Mesendoderm (in vitro differentiated cells): ENCODE measurements at regions not wholly inside any gene's neighbourhood (a gene's known extent, or its start where the extent isn't known, plus 50 kb on each side); places are given as distances from the start of the nearest gene placed in this dataset.

Experiments used
- DNase-seq: peaks from one replicate; pipeline ENCODE4 v3.0.0; 2013
- H2AK5ac ChIP-seq: 2 replicates; pipeline ENCODE4 v1.6.1; 2013; ENCODE audit warnings: low read length, inconsistent platforms
- H2BK120ac ChIP-seq: 2 replicates; pipeline ENCODE4 v1.6.1; 2013; ENCODE audit warnings: low read depth, mild to moderate bottlenecking, low read length, moderate library complexity, mixed read lengths
- H2BK15ac ChIP-seq: replicated peaks from 2 replicates; pipeline ENCODE4 v1.6.1; 2013; ENCODE audit warnings: low read depth, mild to moderate bottlenecking, moderate library complexity
- H2BK5ac ChIP-seq: 2 replicates; pipeline ENCODE4 v1.6.1; 2013; ENCODE audit warnings: low read length, inconsistent platforms
- H3K18ac ChIP-seq: 2 replicates; pipeline ENCODE4 v1.6.1; 2013; ENCODE audit warnings: mild to moderate bottlenecking, low read length, mixed read lengths
- H3K23ac ChIP-seq: one replicate; pipeline ENCODE4 v1.6.1; 2013; ENCODE audit warnings: low read length
- H3K27ac ChIP-seq: 2 replicates; pipeline ENCODE4 v1.5.1; 2013; ENCODE audit warnings: low read depth, mild to moderate bottlenecking, inconsistent platforms, low read length, moderate library complexity
- H3K27me3 ChIP-seq: 2 replicates; pipeline ENCODE4 v1.6.1; 2013; ENCODE audit warnings: low read length, control low read depth, mild to moderate bottlenecking, inconsistent platforms; ENCODE audit not compliant: insufficient read depth, poor library complexity
- H3K36me3 ChIP-seq: 2 replicates; pipeline ENCODE4 v1.6.1; 2013; ENCODE audit warnings: low read length, inconsistent platforms; ENCODE audit not compliant: control insufficient read depth, insufficient read depth
- H3K4ac ChIP-seq: one replicate; pipeline ENCODE4 v1.6.1; 2013; ENCODE audit warnings: low read depth, mild to moderate bottlenecking, low read length, moderate library complexity
- H3K4me1 ChIP-seq: 2 replicates; pipeline ENCODE4 v1.6.1; 2013; ENCODE audit warnings: low read depth, low read length, inconsistent platforms; ENCODE audit not compliant: control insufficient read depth
- H3K4me2 ChIP-seq: 2 replicates; pipeline ENCODE4 v1.6.1; 2013; ENCODE audit warnings: low read length
- H3K4me3 ChIP-seq: 2 replicates; pipeline ENCODE4 v1.5.1; 2013; ENCODE audit warnings: mild to moderate bottlenecking, low read length
- H3K56ac ChIP-seq: one replicate; pipeline ENCODE4 v1.6.1; 2013; ENCODE audit warnings: low read length
- H3K79me1 ChIP-seq: 2 replicates; pipeline ENCODE4 v1.6.1; 2013; ENCODE audit warnings: low read length, inconsistent platforms
- H3K79me2 ChIP-seq: 2 replicates; pipeline ENCODE4 v1.6.1; 2013; ENCODE audit warnings: mild to moderate bottlenecking, low read length; ENCODE audit not compliant: control insufficient read depth, insufficient read depth
- H3K9ac ChIP-seq: 2 replicates; pipeline ENCODE4 v1.6.1; 2013; ENCODE audit warnings: low read length, inconsistent platforms
- H4K5ac ChIP-seq: one replicate; pipeline ENCODE4 v1.6.1; 2013; ENCODE audit warnings: low read length
- H4K8ac ChIP-seq: one replicate; pipeline ENCODE4 v1.6.1; 2013; ENCODE audit warnings: low read depth, mild to moderate bottlenecking, control low read depth, low read length, moderate library complexity
- WGBS: extraction: QIAGEN DNeasy Blood & Tissue Kit; methylation state at CpG from one replicate; pipeline ENCODE4 v1.1.7; 2013; ENCODE audit warnings: low lambda C conversion rate, missing lambda C conversion rate; ENCODE audit not compliant: insufficient coverage; ENCODE audit errors: extremely low coverage; 5-methylcytosine and 5-hydroxymethylcytosine counted together

DNA sequence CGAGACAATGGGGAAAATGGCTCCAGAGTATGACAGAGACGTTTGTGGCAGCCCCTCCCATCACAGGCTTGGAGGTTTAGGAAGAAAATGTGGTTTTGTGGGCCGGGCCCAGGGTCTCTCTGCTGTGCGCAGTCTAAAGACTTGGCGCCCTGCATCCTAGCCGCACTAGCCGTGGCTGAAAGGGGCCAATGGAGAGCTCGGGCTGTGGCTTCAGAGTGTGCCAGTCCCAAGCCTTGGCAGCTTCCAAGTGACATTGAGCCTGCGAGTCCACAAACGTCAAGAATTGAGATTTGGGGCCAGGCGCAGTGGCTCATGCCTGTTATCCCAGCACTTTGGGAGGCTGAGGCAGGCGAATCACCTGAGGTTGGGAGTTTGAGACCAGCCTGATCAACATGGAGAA, 513.1 kb downstream of the PCDH17 start:
- Histone ChIP-seq H4K8ac (no peak overlapping the region), H2BK5ac (no peak overlapping the region), H3K4ac (no peak overlapping the region), H4K5ac (no peak overlapping the region), H3K4me2 (no peak overlapping the region), H3K79me2 (no peaks in the 10 kb centered on the region), H3K27ac (no peak overlapping the region), H3K18ac (no peak overlapping the region), H2BK15ac (no peak overlapping the region), H3K27me3 (no peaks in the 10 kb centered on the region), H3K36me3 (no peaks in the 10 kb centered on the region), H3K9ac (no peak overlapping the region), H3K56ac (no peak overlapping the region), H3K4me3 (no peak overlapping the region), H2AK5ac (no peak overlapping the region), H2BK120ac (no peak overlapping the region), H3K23ac (no peak overlapping the region), H3K79me1 (no peaks in the 10 kb centered on the region), H3K4me1 (no peaks in the 10 kb centered on the region)
- no CpG with 5 or more reads among the region's 12 CpGs for WGBS
- no peak for DNase-seq

DNA sequence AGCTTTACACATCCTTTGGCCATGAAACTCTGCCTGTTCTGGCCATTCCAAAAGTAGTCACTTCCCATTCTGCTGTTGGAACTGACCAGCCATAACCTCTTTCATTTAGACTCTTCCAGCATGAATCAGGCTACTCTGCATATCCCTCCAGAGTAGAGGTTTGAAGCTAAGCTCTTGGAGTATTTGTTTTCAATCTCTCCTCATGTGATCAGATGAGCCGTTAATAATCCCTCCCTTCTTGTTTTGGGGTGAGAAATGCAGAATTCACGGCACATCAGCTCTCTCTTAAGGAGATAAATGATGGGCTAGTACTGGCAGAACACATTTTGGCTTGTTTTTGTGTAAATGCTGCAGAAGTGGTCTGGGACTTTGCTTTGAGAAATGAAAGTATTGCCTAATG, 519.9 kb downstream of the PCDH17 start:
- DNase-seq: no peak
- Histone ChIP-seq H3K4me3 (no peak overlapping the region), H2BK15ac (no peak overlapping the region), H3K36me3 (no peaks in the 10 kb centered on the region), H3K27me3 (no peaks in the 10 kb centered on the region), H3K9ac (no peak overlapping the region), H3K4me1 (no peaks in the 10 kb centered on the region), H3K27ac (no peak overlapping the region), H3K23ac (no peak overlapping the region), H2BK120ac (no peak overlapping the region), H2BK5ac (no peak overlapping the region), H2AK5ac (no peak overlapping the region), H3K4ac (no peak overlapping the region), H3K56ac (no peak overlapping the region), H4K8ac (no peak overlapping the region), H3K79me1 (no peaks in the 10 kb centered on the region), H3K79me2 (no peaks in the 10 kb centered on the region), H3K4me2 (no peak overlapping the region), H4K5ac (no peak overlapping the region), H3K18ac (no peak overlapping the region)
- no CpG with 5 or more reads among the region's 2 CpGs for WGBS

DNA sequence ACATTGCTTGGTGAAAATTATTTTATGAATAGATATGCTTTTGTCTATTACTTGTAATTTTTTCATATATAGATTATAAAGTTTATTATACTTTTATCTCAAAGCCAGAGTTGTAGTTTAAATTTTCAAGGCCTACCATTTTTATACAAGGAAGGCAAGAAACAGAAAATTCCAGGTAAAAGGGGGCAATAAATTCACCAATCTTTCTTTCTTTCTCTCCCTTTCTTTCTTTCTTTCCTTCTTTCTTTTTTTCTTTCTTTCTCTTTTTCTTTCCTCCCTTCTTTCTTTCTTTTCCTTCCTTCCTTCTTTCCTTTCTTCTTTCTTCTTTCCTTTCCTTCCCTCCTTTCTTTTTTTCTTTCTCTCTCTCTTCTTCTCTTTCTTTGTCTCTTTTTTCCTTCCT, 529.4 kb downstream of the PCDH17 start:
- Histone ChIP-seq H3K79me2 (no peaks in the 10 kb centered on the region), H3K27ac (no peak overlapping the region), H3K56ac (no peak overlapping the region), H3K36me3 (no peaks in the 10 kb centered on the region), H2BK5ac (no peak overlapping the region), H3K4me3 (no peak overlapping the region), H3K4ac (no peak overlapping the region), H3K79me1 (no peaks in the 10 kb centered on the region), H3K18ac (no peak overlapping the region), H2BK120ac (no peak overlapping the region), H4K5ac (no peak overlapping the region), H2AK5ac (no peak overlapping the region), H2BK15ac (no peak overlapping the region), H3K4me2 (no peak overlapping the region), H3K4me1 (no peaks in the 10 kb centered on the region), H4K8ac (no peak overlapping the region), H3K9ac (no peak overlapping the region), H3K23ac (no peak overlapping the region), H3K27me3 (no peaks in the 10 kb centered on the region)
- no peak for DNase-seq

DNA sequence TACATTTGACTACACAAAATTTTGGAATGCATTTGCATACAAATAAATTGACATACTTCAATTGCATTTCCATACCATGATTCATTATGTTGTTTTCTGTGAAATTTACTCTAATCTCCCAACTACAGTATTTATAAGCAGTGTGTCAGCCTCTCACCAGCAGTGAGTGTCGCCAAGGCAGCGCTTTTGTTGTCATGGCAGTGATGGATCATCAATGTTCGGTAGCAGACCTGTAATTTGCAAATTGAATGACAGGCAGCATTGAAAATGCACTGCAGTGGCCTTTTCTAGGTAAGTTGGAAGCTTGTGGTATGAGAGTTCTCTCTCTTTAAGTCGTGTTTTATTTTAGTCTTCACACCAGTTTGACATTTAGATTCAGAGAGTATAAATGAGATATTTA, 534.1 kb downstream of the PCDH17 start:
- Histone ChIP-seq H2AK5ac (no peak overlapping the region), H3K4me3 (no peak overlapping the region)

DNA sequence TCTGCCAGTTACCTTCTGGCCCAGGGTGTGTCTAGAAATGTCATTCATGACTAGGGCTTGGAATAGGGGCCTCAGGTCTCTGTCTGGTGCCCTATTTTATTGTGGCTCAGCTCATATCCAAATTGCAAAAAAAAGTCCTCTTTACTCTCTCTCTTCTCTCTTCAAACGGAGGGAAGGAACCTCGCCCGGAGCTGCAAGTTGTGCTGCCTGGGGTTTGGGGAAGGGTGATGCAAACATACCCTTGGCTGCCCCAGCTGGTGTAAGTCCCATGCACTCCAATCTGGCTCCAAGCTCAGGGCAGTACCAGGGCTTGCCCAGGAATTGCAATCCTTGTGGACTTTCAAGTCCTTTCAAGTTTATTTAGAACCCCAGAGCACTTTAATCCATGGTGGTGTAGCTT, 549.6 kb downstream of the PCDH17 start:
- DNase-seq: no peak
- Histone ChIP-seq H3K36me3 (no peaks in the 10 kb centered on the region), H2BK120ac (no peak overlapping the region), H3K27me3 (no peaks in the 10 kb centered on the region), H4K8ac (no peak overlapping the region), H3K4me3 (no peak overlapping the region), H2BK5ac (no peak overlapping the region), H3K9ac (no peak overlapping the region), H3K4ac (no peak overlapping the region), H2BK15ac (no peak overlapping the region), H3K79me1 (no peaks in the 10 kb centered on the region), H3K79me2 (no peaks in the 10 kb centered on the region), H3K18ac (no peak overlapping the region), H3K4me2 (no peak overlapping the region), H3K56ac (no peak overlapping the region), H2AK5ac (no peak overlapping the region), H3K27ac (no peak overlapping the region), H4K5ac (no peak overlapping the region), H3K4me1 (no peaks in the 10 kb centered on the region), H3K23ac (no peak overlapping the region)
- no CpG with 5 or more reads among the region's 3 CpGs for WGBS

More for the DNA sequence above, 534.1 kb downstream of the PCDH17 start:
- Histone ChIP-seq H3K23ac (no peak overlapping the region), H3K18ac (no peak overlapping the region), H3K27ac (no peak overlapping the region), H2BK120ac (no peak overlapping the region), H3K4me1 (no peaks in the 10 kb centered on the region), H3K27me3 (no peaks in the 10 kb centered on the region), H2BK15ac (no peak overlapping the region), H3K36me3 (no peaks in the 10 kb centered on the region), H4K8ac (no peak overlapping the region), H3K56ac (no peak overlapping the region), H3K4ac (no peak overlapping the region), H3K9ac (no peak overlapping the region), H2BK5ac (no peak overlapping the region), H3K79me1 (no peaks in the 10 kb centered on the region), H4K5ac (no peak overlapping the region), H3K79me2 (no peaks in the 10 kb centered on the region), H3K4me2 (no peak overlapping the region)
- peak; percentile 8 for DNase-seq
- no CpG with 5 or more reads among the region's 4 CpGs for WGBS

DNA sequence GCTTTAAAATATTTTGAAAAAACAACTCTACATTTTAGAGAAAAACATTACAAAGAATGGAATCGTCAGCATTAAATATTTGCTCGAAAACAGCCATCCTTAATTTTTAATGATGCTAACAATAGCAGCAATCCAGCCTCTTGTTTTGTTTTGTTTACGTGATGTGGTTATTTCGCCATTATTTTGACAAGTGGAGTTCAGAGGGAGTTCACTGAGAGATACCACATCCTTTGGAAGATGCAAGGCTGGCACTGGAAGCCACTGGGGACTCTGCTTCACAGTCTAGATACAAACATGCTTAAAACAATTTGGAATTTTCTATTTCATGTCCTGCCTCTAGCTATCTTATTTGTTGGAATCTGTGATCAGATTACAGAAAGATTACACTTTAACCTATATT, 556.3 kb downstream of the PCDH17 start:
- Histone ChIP-seq H3K18ac (no peak overlapping the region), H2AK5ac (no peak overlapping the region), H3K9ac (no peak overlapping the region), H4K8ac (no peak overlapping the region), H2BK15ac (no peak overlapping the region), H2BK5ac (no peak overlapping the region), H3K4me2 (no peak overlapping the region), H3K4me1 (no peaks in the 10 kb centered on the region), H3K79me1 (no peaks in the 10 kb centered on the region), H3K4me3 (no peak overlapping the region), H4K5ac (no peak overlapping the region), H3K27ac (no peak overlapping the region), H3K79me2 (no peaks in the 10 kb centered on the region), H3K56ac (no peak overlapping the region), H3K4ac (no peak overlapping the region), H3K36me3 (no peaks in the 10 kb centered on the region), H3K27me3 (no peaks in the 10 kb centered on the region), H3K23ac (no peak overlapping the region), H2BK120ac (no peak overlapping the region)
- WGBS: no CpG with 5 or more reads among the region's 4 CpGs
- DNase-seq: no peak
